Stimulated activated CD4-positive, alpha-beta T cell treated with anti-CD3 and anti-CD28 coated beads, TNF-alpha, amount 100 ng/mL, for 24 hours (primary cell): ENCODE measurements at regions not wholly inside any gene's neighbourhood (a gene's known extent, or its start where the extent isn't known, plus 50 kb on each side); places are given as distances from the start of the nearest gene placed in this dataset.

Source experiments
- DNase-seq, 3 experiments: peaks; one replicate each; pipeline ENCODE4 v3.0.0-alpha.2; 2020; ENCODE audit warnings: low read depth in 3 of 3

DNA sequence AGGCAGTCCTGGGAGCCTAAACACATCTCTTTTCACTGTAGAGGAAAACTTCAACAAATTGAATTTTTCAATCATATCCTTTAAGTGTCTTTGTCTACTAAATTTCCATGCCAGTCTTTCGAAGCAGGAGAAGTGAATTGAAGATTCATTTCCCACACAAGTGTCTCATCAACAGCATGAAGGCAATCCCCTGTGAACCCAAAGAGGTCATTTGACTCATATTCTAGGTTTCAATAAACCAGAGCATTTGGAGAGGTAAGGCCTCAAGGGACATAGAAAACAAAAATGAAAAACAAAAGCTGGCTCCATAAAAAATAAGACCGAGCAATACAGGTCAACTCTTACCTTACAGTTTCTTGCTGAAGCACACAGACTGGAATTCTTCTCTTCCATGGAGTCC is 94.1 kb upstream of the ATP1B1 start:
- DNase-seq, result no peak

- DNase-seq, result no peak
Measured at GRCh38 chr1:169013821-169014220, 92.7 kb upstream of the ATP1B1 start.

DNA sequence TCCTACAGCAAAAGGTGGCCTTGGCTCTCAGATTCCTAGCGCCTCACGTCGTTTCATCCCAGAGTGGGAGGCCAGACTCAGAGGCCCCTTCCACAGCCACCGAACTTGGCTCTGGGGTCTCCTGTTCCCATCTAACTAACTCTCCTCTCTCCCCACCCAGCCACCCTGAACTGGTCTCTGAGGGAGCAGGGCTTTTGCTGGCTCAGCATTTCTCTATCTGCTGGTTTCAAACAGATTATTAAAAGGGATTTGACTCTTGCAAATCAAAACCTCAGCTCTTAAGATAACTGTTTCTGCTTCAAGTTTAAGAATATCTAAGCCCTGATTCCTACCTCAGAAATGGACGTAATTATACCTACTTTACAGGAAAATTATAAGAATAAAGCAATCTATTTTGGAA is 91.0 kb upstream of the ATP1B1 start:
- no peak for DNase-seq

DNA sequence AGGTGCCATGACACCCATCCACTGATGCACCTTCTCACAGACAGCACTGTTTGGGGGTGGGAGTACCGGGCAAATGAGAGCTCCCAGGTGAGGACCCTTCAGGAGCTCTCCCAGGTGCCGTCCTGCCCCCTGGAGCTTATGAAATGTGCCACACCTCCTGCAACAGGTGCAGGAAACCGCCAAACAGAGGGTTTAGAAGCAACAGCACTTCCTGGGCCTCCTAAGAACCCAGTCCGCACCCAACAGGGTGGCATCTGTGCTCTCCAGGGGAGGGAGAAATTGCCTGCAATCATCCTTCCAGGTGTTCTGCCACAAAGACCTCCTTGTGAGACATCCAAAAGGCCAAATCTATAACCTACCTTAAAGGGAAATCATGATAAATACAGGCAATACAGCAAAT is 87.7 kb upstream of the ATP1B1 start:
- no peak for DNase-seq

- no peak for DNase-seq
Measured at GRCh38 chr1:169019419-169020058, 87.0 kb upstream of the ATP1B1 start.

- no peak for DNase-seq
Measured at GRCh38 chr1:169020684-169021083, 85.8 kb upstream of the ATP1B1 start.

GRCh38 chr1:169022648-169023047 is 83.8 kb upstream of the ATP1B1 start:
- no peak for DNase-seq

DNA sequence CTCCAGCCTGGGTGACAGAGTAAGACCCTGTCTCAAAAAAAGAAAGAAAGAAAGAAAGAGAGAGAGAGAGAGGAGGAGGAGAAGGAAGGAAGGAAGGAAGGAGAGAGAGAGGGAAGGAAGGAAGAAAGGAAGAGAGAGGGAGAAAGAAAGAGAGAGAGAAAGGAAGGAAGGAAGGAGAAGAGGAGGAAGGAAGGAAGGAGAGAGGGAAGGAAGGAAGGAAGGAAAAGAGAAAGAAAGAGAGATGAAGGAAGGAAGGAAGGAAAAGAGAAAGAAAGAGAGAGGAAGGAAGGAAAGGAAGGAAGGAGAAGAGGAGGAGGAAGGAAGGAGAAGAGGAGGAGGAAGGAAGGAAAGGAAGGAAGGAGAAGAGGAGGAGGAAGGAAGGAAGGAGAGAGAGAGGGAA is 82.2 kb upstream of the ATP1B1 start:
- no peak for DNase-seq

GRCh38 chr1:169024800-169025271 is 81.7 kb upstream of the ATP1B1 start:
- no peak for DNase-seq

- DNase-seq, result no peak
Measured at GRCh38 chr1:169025412-169025811, 81.1 kb upstream of the ATP1B1 start.

- no peak for DNase-seq
Measured at GRCh38 chr1:169027607-169028320, 78.7 kb upstream of the ATP1B1 start.

GRCh38 chr1:169031566-169032224 is 74.8 kb upstream of the ATP1B1 start:
- no peak for DNase-seq

DNA sequence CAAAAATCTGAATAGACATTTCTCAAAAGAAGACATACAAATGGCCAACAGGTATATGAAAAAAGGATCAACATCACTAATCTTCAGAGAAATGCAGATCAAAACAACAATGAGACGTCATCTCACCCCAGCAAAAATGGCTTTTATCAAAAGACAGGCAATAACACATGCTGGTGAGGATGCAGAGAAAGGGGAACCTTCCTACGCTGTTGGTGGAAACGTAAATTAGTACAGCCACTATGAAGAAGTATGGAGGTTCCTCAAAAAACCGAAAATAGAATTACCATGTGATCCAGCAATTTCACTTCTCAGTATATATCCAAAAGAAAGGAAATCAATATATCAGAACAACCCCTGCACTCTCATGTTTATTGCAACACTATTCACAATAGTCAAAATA is 65.1 kb upstream of the ATP1B1 start:
- no peak for DNase-seq

- DNase-seq, result no peak
Measured at GRCh38 chr1:169042377-169042776, 64.1 kb upstream of the ATP1B1 start.

DNA sequence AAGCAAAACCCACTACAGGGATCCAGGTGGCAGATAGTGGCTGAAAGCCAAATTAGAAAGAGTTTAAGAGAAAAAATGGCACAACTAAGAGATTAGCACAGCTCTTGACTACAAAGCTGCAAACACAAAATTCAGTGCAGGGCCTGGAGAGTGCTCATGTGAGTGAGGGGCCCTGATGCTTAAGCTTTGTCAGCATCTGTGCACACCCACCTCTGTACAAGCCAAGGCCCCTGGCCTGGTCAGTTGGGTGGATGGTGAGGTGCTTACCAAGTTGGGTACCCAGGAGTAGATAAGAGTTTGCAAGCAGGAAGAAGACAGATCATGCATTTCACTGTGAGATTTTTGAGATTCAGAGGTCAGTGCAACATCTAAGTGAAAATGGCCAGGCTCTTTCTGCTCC is 62.7 kb upstream of the ATP1B1 start:
- DNase-seq, result no peak

DNA sequence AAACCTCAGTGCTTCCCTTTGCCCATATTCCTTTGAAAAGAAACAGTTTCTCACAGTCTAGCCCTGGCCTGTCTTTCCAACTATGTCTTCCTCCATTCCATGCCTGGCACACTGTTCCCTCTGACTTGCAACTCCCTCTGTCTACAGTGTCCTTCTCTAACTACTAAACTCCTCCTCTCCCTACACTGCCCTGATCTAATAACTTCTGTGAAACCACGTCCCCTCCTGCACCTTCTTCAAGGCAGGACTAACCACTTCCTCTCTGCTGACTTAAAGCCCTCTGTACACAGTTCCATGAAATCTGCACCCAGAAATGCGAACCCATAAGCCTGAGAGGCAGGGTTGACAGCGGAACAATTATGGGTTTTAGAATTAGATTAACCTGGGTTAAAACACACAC is 62.2 kb upstream of the ATP1B1 start:
- peak in 1 of 3 experiments; percentile 9 for DNase-seq

DNA sequence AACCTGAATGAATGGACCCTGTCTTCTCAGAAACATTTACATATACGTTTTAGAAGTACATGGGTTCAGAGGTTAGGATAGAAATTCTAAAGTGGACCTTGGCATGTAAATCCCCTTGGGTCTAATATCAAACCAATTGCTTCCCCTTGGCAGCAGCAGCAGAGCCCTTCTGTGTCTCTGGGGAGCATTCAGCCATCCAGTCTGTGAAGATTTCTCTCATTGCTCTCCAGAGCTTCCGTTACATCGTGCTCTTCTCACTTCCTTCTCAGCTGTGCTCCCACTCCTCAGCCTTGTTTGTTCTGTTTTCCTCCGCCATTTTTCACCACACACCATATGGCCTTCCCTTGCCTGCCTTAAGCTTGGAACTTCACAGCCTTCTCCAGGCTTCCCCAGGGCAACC is 61.5 kb upstream of the ATP1B1 start:
- no peak for DNase-seq

GRCh38 chr1:169046671-169047070 is 59.8 kb upstream of the ATP1B1 start:
- no peak for DNase-seq

GRCh38 chr1:169047074-169047473 is 59.4 kb upstream of the ATP1B1 start:
- no peak for DNase-seq

DNA sequence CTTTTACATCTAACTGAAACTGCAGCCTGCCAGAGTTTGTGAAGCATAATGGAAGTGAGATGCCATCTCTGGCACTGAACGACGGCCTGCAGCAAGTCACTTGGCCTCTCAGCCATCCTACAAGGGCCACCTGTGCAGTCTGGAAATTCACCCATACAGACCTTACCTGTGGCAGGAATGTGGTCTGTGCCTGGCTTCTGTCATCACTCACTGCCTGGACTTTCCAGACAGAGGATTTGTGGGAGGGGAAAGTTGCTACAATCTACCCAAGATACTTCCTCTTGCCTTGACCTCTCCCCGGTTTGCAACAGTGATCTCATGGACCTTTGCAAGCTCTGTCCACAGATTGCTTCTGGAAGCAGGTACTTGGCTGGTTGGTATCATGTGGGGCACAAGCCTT is 58.4 kb upstream of the ATP1B1 start:
- DNase-seq, result no peak

DNA sequence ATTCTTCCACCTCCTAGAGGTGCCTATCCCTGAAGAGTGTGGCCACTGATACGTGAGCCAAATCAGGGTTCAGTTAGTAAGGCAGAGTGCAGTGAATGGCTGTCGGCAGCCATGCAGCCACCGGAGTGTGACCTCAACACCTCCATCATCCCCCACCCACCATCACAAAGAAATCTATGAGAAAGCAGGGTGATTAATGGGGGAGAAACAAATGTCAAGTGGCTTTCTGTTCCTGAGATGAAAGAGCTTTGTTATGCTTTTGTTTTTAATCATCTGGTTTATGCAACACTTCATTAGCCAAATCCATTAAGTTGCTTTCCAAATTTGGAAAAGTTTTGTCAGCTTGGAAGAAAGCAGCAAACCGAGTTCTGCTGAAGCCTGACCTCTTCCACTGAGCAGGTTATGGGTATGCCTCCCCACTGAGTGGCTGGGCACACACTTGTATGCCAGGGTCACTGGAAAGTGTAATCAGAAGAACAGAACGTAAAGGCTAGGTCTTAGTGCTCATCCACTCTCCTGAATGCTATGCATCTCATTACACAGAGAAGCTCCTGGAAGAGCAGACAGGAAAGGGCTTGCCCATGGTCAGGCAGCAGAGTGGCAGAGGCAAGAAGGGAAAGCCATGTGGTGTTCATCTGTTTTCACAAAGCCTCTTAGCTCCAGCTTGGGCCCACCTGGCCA is 57.1 kb upstream of the ATP1B1 start:
- peak in 2 of 3 experiments; percentile 13 to 40 for DNase-seq

GRCh38 chr1:169051171-169051570 is 55.3 kb upstream of the ATP1B1 start:
- DNase-seq, result no peak
